ENCODE measurements at regions not wholly inside any gene's neighbourhood (a gene's known extent, or its start where the extent isn't known, plus 50 kb on each side); places are given as distances from the start of the nearest gene placed in this dataset.
"Not testable (repeated sequence)": the region's sequence is repeated elsewhere in the genome, so short reads cannot be mapped to it uniquely, and the experiment has no call there.

DNA sequence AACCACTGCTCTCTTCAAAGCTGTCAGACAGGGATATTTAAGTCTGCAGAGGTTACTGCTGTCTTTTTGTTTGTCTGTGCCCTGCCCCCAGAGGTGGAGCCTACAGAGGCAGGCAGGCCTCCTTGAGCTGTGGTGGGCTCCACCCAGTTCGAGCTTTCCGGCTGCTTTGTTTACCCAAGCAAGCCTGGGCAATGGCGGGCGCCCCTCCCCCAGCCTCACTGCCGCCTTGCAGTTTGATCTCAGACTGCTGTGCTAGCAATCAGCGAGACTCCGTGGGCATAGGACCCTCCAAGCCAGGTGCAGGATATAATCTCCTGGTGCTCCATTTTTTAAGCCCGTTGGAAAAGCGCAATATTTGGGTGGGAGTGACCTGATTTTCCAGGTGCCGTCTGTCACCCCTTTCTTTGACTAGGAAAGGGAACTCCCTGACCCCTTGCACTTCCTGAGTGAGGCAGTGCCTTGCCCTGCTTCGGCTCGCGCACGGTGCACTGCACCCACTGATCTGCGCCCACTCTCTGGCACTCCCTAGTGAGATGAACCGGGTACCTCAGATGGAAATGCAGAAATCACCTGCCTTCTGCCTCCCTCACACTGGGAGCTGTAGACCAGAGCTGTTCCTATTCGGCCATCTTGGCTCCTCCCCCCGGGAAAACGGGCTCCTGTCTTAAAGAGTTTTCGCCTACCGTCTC lies 758.3 kb upstream of the NXPH2 start:
- not testable (repeated sequence) for BruUV-seq (replicated peaks)

DNA sequence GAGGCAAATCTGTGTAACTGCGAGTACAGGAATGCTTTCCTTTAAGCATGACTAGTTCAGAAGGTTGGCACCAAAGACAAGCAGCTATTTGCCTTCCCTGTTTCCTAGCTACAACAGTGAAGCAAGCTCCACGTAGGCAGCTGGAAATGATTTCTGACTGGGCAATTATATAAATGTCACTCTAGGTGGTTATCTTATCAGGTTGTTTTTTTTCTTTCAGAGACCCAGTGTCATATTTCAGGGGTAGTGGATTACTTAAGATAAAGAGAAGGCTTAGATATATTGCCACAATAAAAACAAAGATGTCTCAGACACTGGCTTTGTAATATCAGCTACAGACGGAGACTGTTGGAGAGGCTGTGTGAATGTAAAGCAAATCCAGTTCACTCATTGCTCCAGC lies 748.9 kb upstream of the NXPH2 start:
- Histone ChIP-seq H3K9me3 (ENCODE audit: control insufficient read depth, insufficient read depth, low read depth, low read length) (no peaks in the 10 kb centered on the region), H3K27ac (ENCODE audit: low read length) (no peak overlapping the region), H3K4me3 (ENCODE audit: low read depth in 2 of 2, low read length in 2 of 2) (no peak overlapping the region), H3K27me3 (ENCODE audit: control insufficient read depth, insufficient read depth, low read length) (no peaks in the 10 kb centered on the region), H3K36me3 (ENCODE audit: control insufficient read depth, insufficient read depth, low read length) (no peaks in the 10 kb centered on the region), H3K4me1 (ENCODE audit: control insufficient read depth, insufficient read depth, low read length) (no peaks in the 10 kb centered on the region)
- intact Hi-C loops (cut with micrococcal nuclease; ENCODE audit: unreplicated experiment) (no loop called here), in situ Hi-C loops (cut with HindIII; ENCODE audit: low pct_unique_long_range_greater_than_20kb, low sequenced_read_pairs) (no loop called here)
- no TSS peak for BruUV-seq (replicated peaks)
- DNase-seq (ENCODE audit: low read depth, low spot score) (no peak), ATAC-seq (no peak)
- TF ChIP-seq, protein P1, sequence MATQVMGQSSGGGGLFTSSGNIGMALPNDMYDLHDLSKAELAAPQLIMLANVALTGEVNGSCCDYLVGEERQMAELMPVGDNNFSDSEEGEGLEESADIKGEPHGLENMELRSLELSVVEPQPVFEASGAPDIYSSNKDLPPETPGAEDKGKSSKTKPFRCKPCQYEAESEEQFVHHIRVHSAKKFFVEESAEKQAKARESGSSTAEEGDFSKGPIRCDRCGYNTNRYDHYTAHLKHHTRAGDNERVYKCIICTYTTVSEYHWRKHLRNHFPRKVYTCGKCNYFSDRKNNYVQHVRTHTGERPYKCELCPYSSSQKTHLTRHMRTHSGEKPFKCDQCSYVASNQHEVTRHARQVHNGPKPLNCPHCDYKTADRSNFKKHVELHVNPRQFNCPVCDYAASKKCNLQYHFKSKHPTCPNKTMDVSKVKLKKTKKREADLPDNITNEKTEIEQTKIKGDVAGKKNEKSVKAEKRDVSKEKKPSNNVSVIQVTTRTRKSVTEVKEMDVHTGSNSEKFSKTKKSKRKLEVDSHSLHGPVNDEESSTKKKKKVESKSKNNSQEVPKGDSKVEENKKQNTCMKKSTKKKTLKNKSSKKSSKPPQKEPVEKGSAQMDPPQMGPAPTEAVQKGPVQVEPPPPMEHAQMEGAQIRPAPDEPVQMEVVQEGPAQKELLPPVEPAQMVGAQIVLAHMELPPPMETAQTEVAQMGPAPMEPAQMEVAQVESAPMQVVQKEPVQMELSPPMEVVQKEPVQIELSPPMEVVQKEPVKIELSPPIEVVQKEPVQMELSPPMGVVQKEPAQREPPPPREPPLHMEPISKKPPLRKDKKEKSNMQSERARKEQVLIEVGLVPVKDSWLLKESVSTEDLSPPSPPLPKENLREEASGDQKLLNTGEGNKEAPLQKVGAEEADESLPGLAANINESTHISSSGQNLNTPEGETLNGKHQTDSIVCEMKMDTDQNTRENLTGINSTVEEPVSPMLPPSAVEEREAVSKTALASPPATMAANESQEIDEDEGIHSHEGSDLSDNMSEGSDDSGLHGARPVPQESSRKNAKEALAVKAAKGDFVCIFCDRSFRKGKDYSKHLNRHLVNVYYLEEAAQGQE (IDR thresholded peaks at IDR 0.05; ENCODE audit: insufficient read depth in 1 of 2, low read depth in 2 of 2, low read length in 1 of 2), result no peak
- no peak for TF ChIP-seq POLR2AphosphoS5 (IDR thresholded peaks at IDR 0.05; ENCODE audit: low read depth, low read length)
- no peak for TF ChIP-seq CTCF (IDR thresholded peaks at IDR 0.05)
- no peak for TF ChIP-seq SIN3A (IDR thresholded peaks at IDR 0.05; ENCODE audit: borderline replicate concordance, insufficient read depth, low read depth, low read length)
- no peak for TF ChIP-seq TCF7L2 (IDR thresholded peaks at IDR 0.05; ENCODE audit: low read depth, low read length)
- ChIA-PET POLR2A (no interaction called here), CTCF (no interaction called here)

More for the DNA sequence above, 758.3 kb upstream of the NXPH2 start:
- DNase-seq (ENCODE audit: low read depth, low spot score); H3K36me3 ChIP-seq (ENCODE audit: control insufficient read depth, insufficient read depth, low read length); H3K27ac ChIP-seq (ENCODE audit: low read length); POLR2A ChIA-PET; H3K9me3 ChIP-seq (ENCODE audit: control insufficient read depth, insufficient read depth, low read depth, low read length); in situ Hi-C loops (cut with HindIII; ENCODE audit: low pct_unique_long_range_greater_than_20kb, low sequenced_read_pairs); H3K4me3 ChIP-seq (ENCODE audit: low read depth in 2 of 2, low read length in 2 of 2); intact Hi-C loops (cut with micrococcal nuclease; ENCODE audit: unreplicated experiment); CTCF ChIA-PET; H3K27me3 ChIP-seq (ENCODE audit: control insufficient read depth, insufficient read depth, low read length); ATAC-seq; H3K4me1 ChIP-seq (ENCODE audit: control insufficient read depth, insufficient read depth, low read length): not testable (repeated sequence)

GRCh38 chr2:139526781-139527180 lies 746.6 kb upstream of the NXPH2 start:
- DNase-seq (ENCODE audit: low read depth, low spot score), result no peak
- ATAC-seq, result no peak
- CTCF ChIA-PET, result no interaction called here
- Histone ChIP-seq H3K9me3 (ENCODE audit: control insufficient read depth, insufficient read depth, low read depth, low read length) (no peaks in the 10 kb centered on the region), H3K4me1 (ENCODE audit: control insufficient read depth, insufficient read depth, low read length) (no peaks in the 10 kb centered on the region), H3K36me3 (ENCODE audit: control insufficient read depth, insufficient read depth, low read length) (no peaks in the 10 kb centered on the region), H3K27me3 (ENCODE audit: control insufficient read depth, insufficient read depth, low read length) (no peaks in the 10 kb centered on the region), H3K27ac (ENCODE audit: low read length) (no peak overlapping the region), H3K4me3 (ENCODE audit: low read depth in 2 of 2, low read length in 2 of 2) (no peak overlapping the region)
- in situ Hi-C loops (cut with HindIII; ENCODE audit: low pct_unique_long_range_greater_than_20kb, low sequenced_read_pairs) (no loop called here), intact Hi-C loops (cut with micrococcal nuclease; ENCODE audit: unreplicated experiment) (no loop called here)
- BruUV-seq (replicated peaks), result no TSS peak
- TF ChIP-seq, protein P1 (IDR thresholded peaks at IDR 0.05; ENCODE audit: insufficient read depth in 1 of 2, low read depth in 2 of 2, low read length in 1 of 2), result no peak
- TF ChIP-seq SIN3A (IDR thresholded peaks at IDR 0.05; ENCODE audit: borderline replicate concordance, insufficient read depth, low read depth, low read length), result no peak
- no peak for TF ChIP-seq TCF7L2 (IDR thresholded peaks at IDR 0.05; ENCODE audit: low read depth, low read length)
- no peak for TF ChIP-seq CTCF (IDR thresholded peaks at IDR 0.05)
- no peak for TF ChIP-seq POLR2AphosphoS5 (IDR thresholded peaks at IDR 0.05; ENCODE audit: low read depth, low read length)
- POLR2A ChIA-PET, result no interaction called here
